CD1c-positive myeloid dendritic cell (primary cell): ENCODE measurements at regions not wholly inside any gene's neighbourhood (a gene's known extent, or its start where the extent isn't known, plus 50 kb on each side); places are given as distances from the start of the nearest gene placed in this dataset.

Experiments
- DNase-seq: peaks from one replicate; pipeline ENCODE4 v3.0.0-alpha.2; 2016; ENCODE audit errors: extremely low spot score

- no peak for DNase-seq
Observed at GRCh38 chr6:159342146-159342545, 172.9 kb downstream of the FNDC1 start.

GRCh38 chr6:159334068-159334467 lies 164.9 kb downstream of the FNDC1 start:
- DNase-seq = no peak

- DNase-seq = no peak
Observed at GRCh38 chr6:159331451-159331850, 162.3 kb downstream of the FNDC1 start.

- no peak for DNase-seq
Observed at GRCh38 chr6:159329081-159329480, 159.9 kb downstream of the FNDC1 start.

GRCh38 chr6:159328052-159328451 lies 158.9 kb downstream of the FNDC1 start:
- no peak for DNase-seq

- DNase-seq = no peak
Observed at GRCh38 chr6:159325476-159325875, 156.3 kb downstream of the FNDC1 start.

- DNase-seq = no peak
Observed at GRCh38 chr6:159324596-159324995, 155.4 kb downstream of the FNDC1 start.
